Endothelial cell of umbilical vein (primary cell): ENCODE measurements at regions not wholly inside any gene's neighbourhood (a gene's known extent, or its start where the extent isn't known, plus 50 kb on each side); places are given as distances from the start of the nearest gene placed in this dataset.

Experiments
- BruUV-seq: library from RNA; stranded (reverse); fragments of 400-500 nt; replicated peaks from 2 replicates; lab custom pipeline; 2021; lab: Mats Ljungman, UMichigan
- CTCF ChIA-PET: fragments of 300-600, 350-600 bp; sonication (Branson Sonifier 250); formaldehyde crosslinking; loops from one replicate; lab custom pipeline; 2021; ENCODE audit warnings: antibody characterized with exemption, inconsistent platforms; lab: Charles Lee
- POLR2A ChIA-PET: fragments of 300-600, 350-600 bp; sonication (Branson Sonifier 250); formaldehyde crosslinking; loops from one replicate; lab custom pipeline; 2021; ENCODE audit warnings: antibody characterized with exemption, inconsistent platforms; lab: Charles Lee
- DNase-seq: peaks from one replicate; pipeline ENCODE4 v3.0.0-alpha.2; 2011; ENCODE audit warnings: low read depth, low spot score
- FAIRE-seq: peaks from 2 replicates; lab custom pipeline; 2011; peaks lifted over from hg19 to GRCh38; lab: Jason Lieb, UNC
- H2AFZ ChIP-seq: 2 replicates; pipeline ENCODE4 v1.6.0; 2012; ENCODE audit warnings: low read depth, low read length, control low read depth, inconsistent platforms
- H3K27ac ChIP-seq: 2 replicates; pipeline ENCODE4 v1.5.1; 2011; ENCODE audit warnings: low read depth, mild to moderate bottlenecking, control low read depth, low read length, moderate library complexity; ENCODE audit not compliant: insufficient read depth
- H3K27me3 ChIP-seq, 2 experiments: 2 replicates each; pipeline versions ENCODE4 v1.6.0 to v1.6.1; 2011; ENCODE audit warnings: low read length in 2 of 2, mixed read lengths in 1 of 2; ENCODE audit not compliant: control insufficient read depth in 2 of 2, insufficient read depth in 2 of 2
- H3K36me3 ChIP-seq, 2 experiments: 2 replicates in 1 of 2; 3 replicates in 1 of 2; pipeline ENCODE4 v1.5.1; 2011; ENCODE audit warnings: low read length in 2 of 2, mild to moderate bottlenecking in 1 of 2, moderate library complexity in 1 of 2; ENCODE audit not compliant: control insufficient read depth in 2 of 2, insufficient read depth in 2 of 2; ENCODE audit errors: extremely low read depth in 1 of 2
- H3K4me1 ChIP-seq: 3 replicates; pipeline ENCODE4 v1.5.1; 2011; ENCODE audit warnings: mild to moderate bottlenecking, low read length; ENCODE audit not compliant: control insufficient read depth, insufficient read depth; ENCODE audit errors: extremely low read depth
- H3K4me2 ChIP-seq: 2 replicates; pipeline ENCODE4 v1.6.1; 2011; ENCODE audit warnings: low read length, control low read depth, mixed read lengths; ENCODE audit not compliant: insufficient read depth
- H3K4me3 ChIP-seq, 3 experiments: fragments of 200-600 bp in 1 of 3; sonication (generic), shearing (Covaris generic) in 1 of 3; replicated peaks in 1 of 3; 2 replicates each; pipeline ENCODE4 v1.5.1; 2011 to 2016; ENCODE audit warnings: control low read depth in 3 of 3, low read length in 3 of 3, mild to moderate bottlenecking in 2 of 3, inconsistent platforms in 1 of 3, low read depth in 1 of 3, moderate library complexity in 1 of 3; ENCODE audit not compliant: insufficient read depth in 1 of 3
- H3K79me2 ChIP-seq: 2 replicates; pipeline ENCODE4 v1.6.0; 2012; ENCODE audit warnings: low read length, inconsistent platforms; ENCODE audit not compliant: control insufficient read depth, insufficient read depth
- H3K9ac ChIP-seq: replicated peaks from 2 replicates; pipeline ENCODE3; 2011; ENCODE audit warnings: low read length, control low read depth; ENCODE audit not compliant: insufficient read depth; ENCODE audit errors: extremely low read depth
- H3K9me1 ChIP-seq: replicated peaks from 3 replicates; pipeline ENCODE4 v1.6.0; 2011; ENCODE audit warnings: mild to moderate bottlenecking, low read length; ENCODE audit not compliant: control insufficient read depth, insufficient read depth; ENCODE audit errors: extremely low read depth
- H3K9me3 ChIP-seq: replicated peaks from 2 replicates; pipeline ENCODE4 v1.5.1; 2012; ENCODE audit warnings: low read length, inconsistent platforms; ENCODE audit not compliant: control insufficient read depth, insufficient read depth
- H4K20me1 ChIP-seq: replicated peaks from 2 replicates; pipeline ENCODE3; 2011; ENCODE audit warnings: mild to moderate bottlenecking, low read length; ENCODE audit not compliant: control insufficient read depth, insufficient read depth; ENCODE audit errors: extremely low read depth
- EZH2 ChIP-seq: IDR thresholded peaks from 2 replicates; pipeline ENCODE4 v1.6.1; 2012; ENCODE audit warnings: borderline replicate concordance, low read depth, mild to moderate bottlenecking, moderate library complexity, low read length, inconsistent platforms; ENCODE audit not compliant: severe bottlenecking
- FOS ChIP-seq: IDR thresholded peaks from 2 replicates; pipeline ENCODE4 v1.6.1; 2011; ENCODE audit warnings: mild to moderate bottlenecking, low read length, moderate library complexity, borderline replicate concordance; ENCODE audit not compliant: insufficient read depth
- GATA2 ChIP-seq: IDR thresholded peaks from 2 replicates; pipeline ENCODE4 v1.7.0; 2011; ENCODE audit warnings: low read depth, mild to moderate bottlenecking, moderate library complexity, mixed read lengths, low read length; ENCODE audit not compliant: insufficient read length, insufficient read depth
- JUN ChIP-seq: IDR thresholded peaks from 2 replicates; pipeline ENCODE4 v1.6.1; 2011; ENCODE audit warnings: borderline replicate concordance, low read depth; ENCODE audit not compliant: insufficient read length, insufficient read depth
- MYC ChIP-seq: IDR thresholded peaks from one replicate; pipeline ENCODE4 v1.6.1; 2011; ENCODE audit warnings: mild to moderate bottlenecking, low read depth, low read length
- POLR2A ChIP-seq: IDR thresholded peaks from 2 replicates; pipeline ENCODE4 v1.6.1; 2012; ENCODE audit warnings: low read depth, mild to moderate bottlenecking, control low read depth, low read length
- POLR2AphosphoS5 ChIP-seq: IDR thresholded peaks from 2 replicates; pipeline ENCODE4 v1.6.1; 2012; ENCODE audit warnings: low read depth, mild to moderate bottlenecking, control low read depth, low read length, moderate library complexity; ENCODE audit not compliant: insufficient read depth
- dilution Hi-C: fragments of 300-500 bp; cut with MboI; formaldehyde crosslinking; loops from one replicate; pipeline ENCODE4 v1.15.0; 2019; ENCODE audit warnings: low sequenced_read_pairs; ENCODE audit not compliant: extremely low pct_ligation_motif_present
- intact Hi-C: fragments of 100-400 bp; cut with micrococcal nuclease; formaldehyde crosslinking; loops from one replicate; pipeline ENCODE4 v1.10.0; 2022
- TF ChIP-seq, protein P1 (sequence below): IDR thresholded peaks from 2 replicates; pipeline ENCODE4 v1.6.1; 2011; ENCODE audit not compliant: insufficient read depth, insufficient read length
- TF ChIP-seq, protein P2 (sequence below), 2 donors: IDR thresholded peaks; 1 replicate in 1 of 2; 2 replicates in 1 of 2; pipeline ENCODE4 v1.5.1; 2011; ENCODE audit warnings: low read length in 2 of 2, mild to moderate bottlenecking in 2 of 2, moderate library complexity in 2 of 2, control low read depth in 1 of 2, inconsistent platforms in 1 of 2, low read depth in 1 of 2; ENCODE audit not compliant: insufficient read depth in 1 of 2; ENCODE audit errors: extremely low read depth in 1 of 2

DNA sequence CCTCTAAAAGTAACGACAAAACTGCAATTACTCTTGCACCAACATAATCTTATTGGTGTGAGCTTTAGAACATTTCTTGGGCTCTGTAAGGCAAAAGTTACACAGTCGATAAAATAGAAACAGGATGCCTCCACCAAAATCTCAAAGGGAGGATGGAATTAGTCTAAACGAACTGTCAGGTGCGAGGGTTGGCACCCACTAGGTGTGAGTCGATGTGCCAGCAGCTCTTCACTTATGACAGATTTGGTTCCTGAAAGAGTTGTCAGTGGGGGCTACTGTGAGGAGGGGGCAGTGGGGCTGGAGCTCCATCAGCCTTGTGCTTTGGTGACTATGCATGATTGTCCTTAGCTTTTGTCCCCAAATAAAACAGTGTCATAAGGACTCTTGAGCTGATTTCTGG, 422.9 kb downstream of the TMEM114 start:
- FAIRE-seq: no peak
- Histone ChIP-seq H3K4me3 (no peak overlapping the region), H3K27ac (no peak overlapping the region), H3K9ac (no peak overlapping the region), H3K27me3 (no peaks in the 10 kb centered on the region), H4K20me1 (no peaks in the 10 kb centered on the region), H2AFZ (no peak overlapping the region), H3K9me3 (peaks cover 4% of the 10 kb centered on the region), H3K4me1 (no peaks in the 10 kb centered on the region), H3K4me2 (no peak overlapping the region), H3K36me3 (no peaks in the 10 kb centered on the region), H3K79me2 (no peaks in the 10 kb centered on the region), H3K9me1 (no peaks in the 10 kb centered on the region)
- ChIA-PET CTCF (no interaction called here), POLR2A (no interaction called here)
- dilution Hi-C loops (no loop called here), intact Hi-C loops (no loop called here)
- no peak for TF ChIP-seq FOS
- TF ChIP-seq JUN: no peak
- TF ChIP-seq POLR2A: no peak
- TF ChIP-seq MYC: no peak
- no peak for TF ChIP-seq POLR2AphosphoS5
- TF ChIP-seq, protein P1, sequence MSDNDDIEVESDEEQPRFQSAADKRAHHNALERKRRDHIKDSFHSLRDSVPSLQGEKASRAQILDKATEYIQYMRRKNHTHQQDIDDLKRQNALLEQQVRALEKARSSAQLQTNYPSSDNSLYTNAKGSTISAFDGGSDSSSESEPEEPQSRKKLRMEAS: no peak
- TF ChIP-seq, protein P2, sequence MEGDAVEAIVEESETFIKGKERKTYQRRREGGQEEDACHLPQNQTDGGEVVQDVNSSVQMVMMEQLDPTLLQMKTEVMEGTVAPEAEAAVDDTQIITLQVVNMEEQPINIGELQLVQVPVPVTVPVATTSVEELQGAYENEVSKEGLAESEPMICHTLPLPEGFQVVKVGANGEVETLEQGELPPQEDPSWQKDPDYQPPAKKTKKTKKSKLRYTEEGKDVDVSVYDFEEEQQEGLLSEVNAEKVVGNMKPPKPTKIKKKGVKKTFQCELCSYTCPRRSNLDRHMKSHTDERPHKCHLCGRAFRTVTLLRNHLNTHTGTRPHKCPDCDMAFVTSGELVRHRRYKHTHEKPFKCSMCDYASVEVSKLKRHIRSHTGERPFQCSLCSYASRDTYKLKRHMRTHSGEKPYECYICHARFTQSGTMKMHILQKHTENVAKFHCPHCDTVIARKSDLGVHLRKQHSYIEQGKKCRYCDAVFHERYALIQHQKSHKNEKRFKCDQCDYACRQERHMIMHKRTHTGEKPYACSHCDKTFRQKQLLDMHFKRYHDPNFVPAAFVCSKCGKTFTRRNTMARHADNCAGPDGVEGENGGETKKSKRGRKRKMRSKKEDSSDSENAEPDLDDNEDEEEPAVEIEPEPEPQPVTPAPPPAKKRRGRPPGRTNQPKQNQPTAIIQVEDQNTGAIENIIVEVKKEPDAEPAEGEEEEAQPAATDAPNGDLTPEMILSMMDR (IDR thresholded peaks at IDR 0.05; ENCODE audit: extremely low read depth in 1 of 2, insufficient read depth in 1 of 2, low read depth in 1 of 2, low read length in 2 of 2): no peak
- TF ChIP-seq GATA2: no peak
- no peak for TF ChIP-seq EZH2
- BruUV-seq: no TSS peak
- no peak for DNase-seq
